Nephron progenitor cell (in vitro differentiated cells): ENCODE measurements at regions not wholly inside any gene's neighbourhood (a gene's known extent, or its start where the extent isn't known, plus 50 kb on each side); places are given as distances from the start of the nearest gene placed in this dataset.

Experiments used
- DNase-seq: peaks from one replicate; pipeline ENCODE4 v3.0.0; 2021
- H3K27ac Mint-ChIP-seq: 2 replicates; pipeline ENCODE4 v1.8.0; 2021; ENCODE audit warnings: mild to moderate bottlenecking, moderate library complexity, mixed read lengths
- H3K27me3 Mint-ChIP-seq: 2 replicates; pipeline ENCODE4 v1.8.0; 2021; ENCODE audit warnings: mild to moderate bottlenecking, low read depth, mixed read lengths; ENCODE audit not compliant: poor library complexity
- H3K36me3 Mint-ChIP-seq: 2 replicates; pipeline ENCODE4 v1.8.0; 2021; ENCODE audit warnings: low read depth, mixed read lengths
- H3K4me1 Mint-ChIP-seq: 2 replicates; pipeline ENCODE4 v1.8.0; 2021; ENCODE audit warnings: mixed read lengths
- H3K4me3 Mint-ChIP-seq: 2 replicates; pipeline ENCODE4 v1.8.0; 2021; ENCODE audit warnings: mild to moderate bottlenecking, moderate library complexity, mixed read lengths
- H3K9me3 Mint-ChIP-seq: 2 replicates; pipeline ENCODE4 v1.8.0; 2021; ENCODE audit warnings: mild to moderate bottlenecking, moderate library complexity, mixed read lengths
- TF ChIP-seq, protein P1 (sequence below): fragments of 200-600 bp; sonication (generic); IDR thresholded peaks from 2 replicates; pipeline ENCODE4 v1.5.0; 2021; ENCODE audit warnings: antibody characterized with exemption

DNA sequence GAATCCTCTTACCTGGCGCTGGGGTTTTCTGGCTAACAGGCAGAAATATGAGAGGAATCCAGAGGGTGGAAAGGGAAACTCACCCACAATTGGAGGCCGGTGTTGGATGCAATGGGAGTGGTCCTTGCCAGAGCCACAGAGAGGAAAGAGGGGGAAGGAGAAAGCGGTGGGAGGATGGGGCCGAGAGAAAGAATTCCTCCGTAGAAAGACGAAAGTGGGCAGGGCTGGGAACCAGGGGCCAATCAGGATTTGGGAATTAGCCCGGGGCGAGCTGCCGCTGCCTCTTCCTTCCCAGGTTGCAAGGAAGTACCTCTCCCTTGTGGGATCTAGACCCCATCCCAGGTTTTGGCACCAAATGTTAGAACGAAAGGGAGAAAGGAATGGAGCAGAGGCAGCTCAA, 83.1 kb upstream of the SPIN4 start:
- Mint-ChIP-seq H3K4me1 (peaks cover 4% of the 10 kb centered on the region), H3K36me3 (peaks cover 41% of the 10 kb centered on the region), H3K27ac (peak overlapping the region; percentile 93), H3K4me3 (no peak overlapping the region), H3K9me3 (peaks cover 45% of the 10 kb centered on the region), H3K27me3 (peaks cover 3% of the 10 kb centered on the region)
- TF ChIP-seq, protein P1, sequence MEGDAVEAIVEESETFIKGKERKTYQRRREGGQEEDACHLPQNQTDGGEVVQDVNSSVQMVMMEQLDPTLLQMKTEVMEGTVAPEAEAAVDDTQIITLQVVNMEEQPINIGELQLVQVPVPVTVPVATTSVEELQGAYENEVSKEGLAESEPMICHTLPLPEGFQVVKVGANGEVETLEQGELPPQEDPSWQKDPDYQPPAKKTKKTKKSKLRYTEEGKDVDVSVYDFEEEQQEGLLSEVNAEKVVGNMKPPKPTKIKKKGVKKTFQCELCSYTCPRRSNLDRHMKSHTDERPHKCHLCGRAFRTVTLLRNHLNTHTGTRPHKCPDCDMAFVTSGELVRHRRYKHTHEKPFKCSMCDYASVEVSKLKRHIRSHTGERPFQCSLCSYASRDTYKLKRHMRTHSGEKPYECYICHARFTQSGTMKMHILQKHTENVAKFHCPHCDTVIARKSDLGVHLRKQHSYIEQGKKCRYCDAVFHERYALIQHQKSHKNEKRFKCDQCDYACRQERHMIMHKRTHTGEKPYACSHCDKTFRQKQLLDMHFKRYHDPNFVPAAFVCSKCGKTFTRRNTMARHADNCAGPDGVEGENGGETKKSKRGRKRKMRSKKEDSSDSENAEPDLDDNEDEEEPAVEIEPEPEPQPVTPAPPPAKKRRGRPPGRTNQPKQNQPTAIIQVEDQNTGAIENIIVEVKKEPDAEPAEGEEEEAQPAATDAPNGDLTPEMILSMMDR = no peak
- DNase-seq = no peak

DNA sequence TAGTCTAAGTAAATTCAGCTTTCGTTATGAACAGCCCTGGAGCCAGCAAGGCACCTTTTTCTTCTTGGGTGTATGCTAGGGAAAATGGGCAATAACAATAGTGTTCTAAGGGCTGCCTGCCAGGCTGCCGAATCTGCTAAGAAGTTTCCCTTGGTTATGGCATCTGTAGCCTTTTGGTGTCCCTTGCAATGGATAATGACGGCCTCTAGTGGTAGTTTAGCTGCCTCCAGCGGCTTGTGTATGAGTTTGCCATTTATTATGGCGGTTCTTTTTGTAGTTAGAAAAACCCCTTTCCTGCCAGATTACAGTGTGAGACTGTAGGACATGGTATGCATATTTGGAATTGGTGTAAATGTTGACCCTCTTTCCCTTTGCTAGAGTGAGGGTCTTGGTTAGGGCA, 78.9 kb upstream of the SPIN4 start:
- Mint-ChIP-seq H3K4me3 (no peak overlapping the region), H3K27ac (no peak overlapping the region), H3K27me3 (no peaks in the 10 kb centered on the region), H3K9me3 (peaks cover 22% of the 10 kb centered on the region), H3K36me3 (peaks cover 22% of the 10 kb centered on the region), H3K4me1 (peaks cover 4% of the 10 kb centered on the region)
- TF ChIP-seq, protein P1 = no peak
- DNase-seq = no peak

DNA sequence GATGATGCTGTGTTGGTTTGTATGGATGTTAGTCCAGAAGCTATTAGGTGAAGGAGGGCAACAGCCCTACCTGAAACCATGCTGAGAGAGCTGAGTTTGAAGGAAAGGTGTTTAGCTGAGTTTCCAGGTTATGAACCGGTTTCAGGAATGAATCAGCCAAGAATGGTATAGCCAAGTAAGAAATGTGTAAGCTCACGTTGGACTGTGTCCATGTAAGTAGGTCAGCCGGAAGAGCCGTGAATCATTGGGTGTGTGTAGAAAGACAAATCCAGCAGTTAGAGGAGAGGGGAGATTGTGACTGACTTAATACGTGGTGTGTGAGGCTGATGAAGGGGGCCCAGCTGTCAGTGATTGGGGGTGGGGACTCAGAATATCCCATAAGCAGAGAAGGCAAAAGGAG, 77.2 kb upstream of the SPIN4 start:
- Mint-ChIP-seq H3K36me3 (peaks cover 22% of the 10 kb centered on the region), H3K27me3 (no peaks in the 10 kb centered on the region), H3K27ac (no peak overlapping the region), H3K9me3 (peaks cover 18% of the 10 kb centered on the region), H3K4me3 (no peak overlapping the region), H3K4me1 (peaks cover 4% of the 10 kb centered on the region)
- DNase-seq = no peak
- TF ChIP-seq, protein P1 = no peak

DNA sequence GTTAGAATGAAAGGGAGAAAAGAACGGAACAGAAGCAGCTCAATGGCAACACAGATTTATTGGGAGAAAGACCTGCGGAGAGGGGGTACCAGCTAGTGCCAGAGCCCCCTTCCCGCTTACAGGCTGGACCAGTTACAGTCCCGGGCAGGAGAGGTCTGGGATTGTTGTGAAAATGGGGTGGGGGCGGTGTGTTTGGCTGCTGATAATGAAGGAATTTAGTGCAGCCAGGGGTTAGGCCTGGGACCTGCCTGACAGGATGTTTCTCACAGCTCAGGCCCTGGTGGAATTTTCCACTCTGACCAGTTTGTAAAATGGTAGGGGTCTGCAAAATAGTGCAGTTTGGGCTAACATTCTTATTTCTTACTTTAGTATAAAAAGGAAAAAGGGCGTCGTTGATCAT, 75.4 kb upstream of the SPIN4 start:
- TF ChIP-seq, protein P1 = no peak
- H3K4me3 Mint-ChIP-seq = no peak overlapping the region
- peaks cover 27% of the 10 kb centered on the region for H3K9me3 Mint-ChIP-seq
- peaks cover 31% of the 10 kb centered on the region for H3K36me3 Mint-ChIP-seq
- H3K27me3 Mint-ChIP-seq = no peaks in the 10 kb centered on the region
- H3K27ac Mint-ChIP-seq = no peak overlapping the region
- H3K4me1 Mint-ChIP-seq = no peaks in the 10 kb centered on the region
- no peak for DNase-seq

DNA sequence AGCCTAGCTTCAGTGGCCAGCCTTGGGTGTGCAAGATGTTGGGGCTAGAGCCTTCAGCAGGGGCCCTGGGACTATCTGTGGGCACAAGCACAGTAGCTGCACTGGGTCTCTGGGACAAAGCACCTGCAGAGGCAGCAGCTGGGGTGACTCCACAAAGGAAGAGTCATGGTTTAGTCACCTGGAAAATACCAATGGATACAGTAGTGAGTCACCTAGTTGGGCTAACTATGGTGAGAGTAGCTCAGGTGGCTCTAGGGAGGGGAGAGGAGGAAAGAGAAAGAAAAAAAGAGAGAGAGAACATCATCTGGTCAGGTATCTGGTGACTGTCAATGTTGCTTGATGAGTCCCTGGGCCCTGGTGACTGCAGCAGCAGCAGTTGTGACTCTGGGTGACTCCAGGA, 72.9 kb upstream of the SPIN4 start:
- Mint-ChIP-seq H3K36me3 (peaks cover 31% of the 10 kb centered on the region), H3K4me3 (no peak overlapping the region), H3K9me3 (peaks cover 38% of the 10 kb centered on the region), H3K27ac (no peak overlapping the region), H3K4me1 (no peaks in the 10 kb centered on the region), H3K27me3 (no peaks in the 10 kb centered on the region)
- no peak for DNase-seq
- TF ChIP-seq, protein P1 = no peak

DNA sequence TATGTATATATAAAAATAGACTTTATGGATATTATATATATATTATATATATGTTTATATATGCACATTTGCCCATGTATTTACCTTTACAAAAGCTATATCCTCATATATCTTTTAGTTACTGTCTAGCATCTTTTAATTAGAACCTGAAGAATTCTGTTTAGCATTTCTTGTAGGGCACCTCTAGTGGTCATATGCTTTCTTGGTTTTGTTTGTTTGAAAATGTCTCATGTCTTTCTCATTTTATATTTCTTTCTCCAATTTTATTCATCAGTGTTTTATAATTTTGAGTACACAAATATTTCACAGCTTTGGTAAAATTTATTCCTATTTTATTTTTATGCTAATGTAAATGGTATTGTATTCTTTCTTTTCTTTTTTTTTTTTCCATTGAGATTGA, 70.3 kb upstream of the SPIN4 start:
- no peaks in the 10 kb centered on the region for H3K27me3 Mint-ChIP-seq
- H3K4me3 Mint-ChIP-seq = no peak overlapping the region
- no peak for DNase-seq
- H3K36me3 Mint-ChIP-seq = peaks cover 45% of the 10 kb centered on the region
- TF ChIP-seq, protein P1 = no peak
- H3K9me3 Mint-ChIP-seq = peaks cover 62% of the 10 kb centered on the region
- H3K27ac Mint-ChIP-seq = no peak overlapping the region
- H3K4me1 Mint-ChIP-seq = no peaks in the 10 kb centered on the region
